ENCODE measurements at regions not wholly inside any gene's neighbourhood (a gene's known extent, or its start where the extent isn't known, plus 50 kb on each side); places are given as distances from the start of the nearest gene placed in this dataset.

GRCh38 chr14:35456261-35456660, 51.7 kb upstream of the NFKBIA start:
- TF ChIP-seq CTCF (IDR thresholded peaks at IDR 0.05; ENCODE audit: insufficient read depth, low read depth, low read length, missing control alignments) = no peak
- no peak overlapping the region for H3K4me3 ChIP-seq (ENCODE audit: low read depth, low read length)
- no peak for DNase-seq (ENCODE audit: low read depth)

- no peak for DNase-seq (ENCODE audit: low read depth)
- no peak overlapping the region for H3K4me3 ChIP-seq (ENCODE audit: low read depth, low read length)
- TF ChIP-seq CTCF (IDR thresholded peaks at IDR 0.05; ENCODE audit: insufficient read depth, low read depth, low read length, missing control alignments) = no peak
Observed at GRCh38 chr14:35458442-35458841, 53.9 kb upstream of the NFKBIA start.

- DNase-seq (ENCODE audit: low read depth) = no peak
- H3K4me3 ChIP-seq (ENCODE audit: low read depth, low read length) = no peak overlapping the region
- no peak for TF ChIP-seq CTCF (IDR thresholded peaks at IDR 0.05; ENCODE audit: insufficient read depth, low read depth, low read length, missing control alignments)
Observed at GRCh38 chr14:35459776-35460175, 55.2 kb upstream of the NFKBIA start.

GRCh38 chr14:35470755-35471154, 63.2 kb upstream of the INSM2 start:
- no peak overlapping the region for H3K4me3 ChIP-seq (ENCODE audit: low read depth, low read length)
- TF ChIP-seq CTCF (IDR thresholded peaks at IDR 0.05; ENCODE audit: insufficient read depth, low read depth, low read length, missing control alignments) = no peak
- DNase-seq (ENCODE audit: low read depth) = no peak

- no peak for DNase-seq (ENCODE audit: low read depth)
- no peak overlapping the region for H3K4me3 ChIP-seq (ENCODE audit: low read depth, low read length)
- no peak for TF ChIP-seq CTCF (IDR thresholded peaks at IDR 0.05; ENCODE audit: insufficient read depth, low read depth, low read length, missing control alignments)
Observed at GRCh38 chr14:35471803-35472202, 62.2 kb upstream of the INSM2 start.

- H3K4me3 ChIP-seq (ENCODE audit: low read depth, low read length) = no peak overlapping the region
- DNase-seq (ENCODE audit: low read depth) = no peak
- no peak for TF ChIP-seq CTCF (IDR thresholded peaks at IDR 0.05; ENCODE audit: insufficient read depth, low read depth, low read length, missing control alignments)
Observed at GRCh38 chr14:35474323-35474722, 59.6 kb upstream of the INSM2 start.

- H3K4me3 ChIP-seq (ENCODE audit: low read depth, low read length) = no peak overlapping the region
- peak; percentile 73 for DNase-seq (ENCODE audit: low read depth)
- TF ChIP-seq CTCF (IDR thresholded peaks at IDR 0.05; ENCODE audit: insufficient read depth, low read depth, low read length, missing control alignments) = no peak
Observed at GRCh38 chr14:35480119-35480769, 53.7 kb upstream of the INSM2 start.
